T-cell (primary cell): ENCODE measurements at regions not wholly inside any gene's neighbourhood (a gene's known extent, or its start where the extent isn't known, plus 50 kb on each side); places are given as distances from the start of the nearest gene placed in this dataset.

Experiments
- ATAC-seq, 4 experiments: fragments of 200-7000 bp in 3 of 4; fragments of 150-1000 bp in 1 of 4; cut with Tn5 transposase; replicated peaks in 1 of 4; 1 replicate in 3 of 4; 2 replicates in 1 of 4; pipeline ENCODE4 v1.10.0; 2021; ENCODE audit warnings: moderate library complexity in 3 of 4, mild to moderate bottlenecking in 2 of 4, moderate number of reproducible peaks in 1 of 4
- CTCF ChIA-PET, 2 donors: fragments of 300-600 bp; sonication (Branson Sonifier 250); formaldehyde crosslinking; loops; one replicate each; lab custom pipeline; 2022; ENCODE audit warnings: antibody characterized with exemption in 2 of 2; lab: Charles Lee
- POLR2A ChIA-PET, 2 donors: fragments of 300-600 bp; sonication (Branson Sonifier 250); formaldehyde crosslinking; loops; one replicate each; lab custom pipeline; 2022; ENCODE audit warnings: antibody characterized with exemption in 2 of 2; lab: Charles Lee
- DNase-seq, 35 experiments: peaks; one replicate each; pipeline versions ENCODE4 v3.0.0 to v3.0.0-alpha.2; 2013 to 2023
- H3K27ac ChIP-seq: one replicate; pipeline ENCODE4 v1.5.1; 2013; ENCODE audit warnings: low read length
- H3K27me3 ChIP-seq, 2 experiments: replicated peaks in 1 of 2; 1 replicate in 1 of 2; 2 replicates in 1 of 2; pipeline versions ENCODE4 v1.6.1 to v1.7.0; 2013; ENCODE audit warnings: low read length in 1 of 2, mixed read lengths in 1 of 2; ENCODE audit not compliant: control insufficient read depth in 2 of 2, insufficient read depth in 2 of 2; ENCODE audit errors: extremely low read depth in 1 of 2
- H3K36me3 ChIP-seq, 2 donors: 1 replicate in 1 of 2; 2 replicates in 1 of 2; pipeline versions ENCODE4 v1.6.1 to v1.7.0; 2013; ENCODE audit warnings: low read length in 1 of 2; ENCODE audit not compliant: control insufficient read depth in 2 of 2, insufficient read depth in 1 of 2; ENCODE audit errors: extremely low read depth in 1 of 2
- H3K4me1 ChIP-seq, 2 experiments: 1 replicate in 1 of 2; 2 replicates in 1 of 2; pipeline versions ENCODE4 v1.6.1 to v1.7.0; 2013; ENCODE audit warnings: low read length in 2 of 2, mixed read lengths in 1 of 2; ENCODE audit not compliant: insufficient read depth in 2 of 2, control insufficient read depth in 1 of 2; ENCODE audit errors: extremely low read depth in 1 of 2
- H3K4me3 ChIP-seq, 2 donors: 1 replicate in 1 of 2; 2 replicates in 1 of 2; pipeline versions ENCODE4 v1.5.1 to v1.7.0; 2013; ENCODE audit warnings: mild to moderate bottlenecking in 2 of 2, low read length in 1 of 2, moderate library complexity in 1 of 2; ENCODE audit not compliant: control insufficient read depth in 1 of 2; ENCODE audit errors: extremely low read depth in 1 of 2
- H3K9me3 ChIP-seq: 2 replicates; pipeline ENCODE4 v1.7.0; 2013
- H3K27ac Mint-ChIP-seq, 2 donors: one replicate each; pipeline ENCODE4 v1.8.0; 2020 to 2021; ENCODE audit warnings: mild to moderate bottlenecking in 2 of 2, mixed read lengths in 2 of 2
- H3K27me3 Mint-ChIP-seq, 2 donors: one replicate each; pipeline ENCODE4 v1.8.0; 2021 to 2022; ENCODE audit warnings: mixed read lengths in 2 of 2
- H3K36me3 Mint-ChIP-seq: one replicate; pipeline ENCODE4 v1.8.0; 2021; ENCODE audit warnings: mixed read lengths
- H3K4me1 Mint-ChIP-seq, 3 donors: one replicate each; pipeline ENCODE4 v1.8.0; 2020 to 2022; ENCODE audit warnings: mixed read lengths in 3 of 3, mild to moderate bottlenecking in 1 of 3
- H3K4me3 Mint-ChIP-seq, 3 donors: one replicate each; pipeline ENCODE4 v1.8.0; 2020 to 2022; ENCODE audit warnings: mild to moderate bottlenecking in 3 of 3, mixed read lengths in 3 of 3, moderate library complexity in 3 of 3
- H3K9me3 Mint-ChIP-seq, 3 donors: one replicate each; pipeline ENCODE4 v1.8.0; 2020 to 2022; ENCODE audit warnings: mixed read lengths in 3 of 3
- WGBS: methylation state at CpG from one replicate; pipeline ENCODE4 v1.1.5; 2013; ENCODE audit warnings: missing lambda C conversion rate; ENCODE audit not compliant: insufficient coverage; 5-methylcytosine and 5-hydroxymethylcytosine counted together

GRCh38 chrX:45885931-45886330, 659.3 kb downstream of the ZNF674 start:
- CTCF ChIA-PET: interaction anchor here in 1 of 2 donors (0.6 kb wide), 1 partner anchor 1270 kb away, joined by 7 read pairs; no protein-coding TSS in a partner anchor
- Mint-ChIP-seq H3K4me1 (peaks cover 0 to 6% (median 0%) of the 10 kb centered on the region in 3 donors), H3K9me3 (no peaks in the 10 kb centered on the region), H3K27ac (no peak overlapping the region), H3K4me3 (no peak overlapping the region), H3K27me3 (peaks cover 0 to 7% of the 10 kb centered on the region in 2 donors), H3K36me3 (no peaks in the 10 kb centered on the region)
- POLR2A ChIA-PET: no interaction called here
- Histone ChIP-seq H3K4me3 (no peak overlapping the region), H3K9me3 (no peaks in the 10 kb centered on the region), H3K4me1 (no peaks in the 10 kb centered on the region), H3K27me3 (no peaks in the 10 kb centered on the region), H3K27ac (no peak overlapping the region), H3K36me3 (no peaks in the 10 kb centered on the region)
- no peak for DNase-seq
- no CpG with 5 or more reads among the region's 2 CpGs for WGBS
- ATAC-seq: no peak

- ChIA-PET POLR2A (interaction anchor here in 1 of 2 donors (0.7 kb wide), 1 partner anchor 1614 kb away, joined by 3 read pairs; no protein-coding TSS in a partner anchor), CTCF (no interaction called here)
- no peak overlapping the region for H3K4me3 Mint-ChIP-seq
- no peaks in the 10 kb centered on the region for H3K9me3 ChIP-seq
- no peak overlapping the region for H3K27ac ChIP-seq
- no peak overlapping the region for H3K4me3 ChIP-seq
- peaks cover 0 to 9% of the 10 kb centered on the region in 2 donors for H3K27me3 Mint-ChIP-seq
- H3K27me3 ChIP-seq: no peaks in the 10 kb centered on the region
- H3K4me1 ChIP-seq: no peaks in the 10 kb centered on the region
- ATAC-seq (no peak), DNase-seq (no peak)
- H3K9me3 Mint-ChIP-seq: no peaks in the 10 kb centered on the region
- no peaks in the 10 kb centered on the region for H3K36me3 Mint-ChIP-seq
- no peaks in the 10 kb centered on the region for H3K36me3 ChIP-seq
- WGBS: no CpG with 5 or more reads among the region's 3 CpGs
- peaks cover 0 to 7% (median 0%) of the 10 kb centered on the region in 3 donors for H3K4me1 Mint-ChIP-seq
- H3K27ac Mint-ChIP-seq: no peak overlapping the region
Measured at GRCh38 chrX:45879512-45879911, 665.7 kb downstream of the ZNF674 start.

GRCh38 chrX:45876206-45876605, 669.0 kb downstream of the ZNF674 start:
- Mint-ChIP-seq H3K27ac (no peak overlapping the region), H3K4me3 (no peak overlapping the region), H3K36me3 (no peaks in the 10 kb centered on the region), H3K4me1 (peaks cover 0 to 6% (median 0%) of the 10 kb centered on the region in 3 donors), H3K27me3 (peaks cover 0 to 13% of the 10 kb centered on the region in 2 donors), H3K9me3 (no peaks in the 10 kb centered on the region)
- Histone ChIP-seq H3K9me3 (no peaks in the 10 kb centered on the region), H3K27me3 (no peaks in the 10 kb centered on the region), H3K27ac (no peak overlapping the region), H3K36me3 (no peaks in the 10 kb centered on the region), H3K4me1 (no peaks in the 10 kb centered on the region), H3K4me3 (no peak overlapping the region)
- no CpG with 5 or more reads among the region's 4 CpGs for WGBS
- DNase-seq: no peak
- CTCF ChIA-PET: no interaction called here
- no peak for ATAC-seq
- POLR2A ChIA-PET: no interaction called here

- peaks cover 0 to 13% of the 10 kb centered on the region in 2 donors for H3K27me3 Mint-ChIP-seq
- ATAC-seq: no peak
- Histone ChIP-seq H3K36me3 (no peaks in the 10 kb centered on the region), H3K4me1 (no peaks in the 10 kb centered on the region), H3K9me3 (no peaks in the 10 kb centered on the region), H3K4me3 (no peak overlapping the region), H3K27ac (no peak overlapping the region), H3K27me3 (no peaks in the 10 kb centered on the region)
- DNase-seq: no peak
- no peak overlapping the region for H3K27ac Mint-ChIP-seq
- WGBS: no CpG with 5 or more reads among the region's 3 CpGs
- peaks cover 0 to 3% (median 0%) of the 10 kb centered on the region in 3 donors for H3K4me1 Mint-ChIP-seq
- no peaks in the 10 kb centered on the region for H3K36me3 Mint-ChIP-seq
- no peaks in the 10 kb centered on the region for H3K9me3 Mint-ChIP-seq
- no peak overlapping the region for H3K4me3 Mint-ChIP-seq
- ChIA-PET POLR2A (no interaction called here), CTCF (no interaction called here)
Measured at GRCh38 chrX:45873781-45874180, 671.4 kb downstream of the ZNF674 start.

GRCh38 chrX:45872480-45872879, 671.8 kb upstream of the DIPK2B start:
- POLR2A ChIA-PET: no interaction called here
- Histone ChIP-seq H3K27ac (no peak overlapping the region), H3K36me3 (no peaks in the 10 kb centered on the region), H3K9me3 (no peaks in the 10 kb centered on the region), H3K4me1 (no peaks in the 10 kb centered on the region), H3K4me3 (no peak overlapping the region), H3K27me3 (no peaks in the 10 kb centered on the region)
- Mint-ChIP-seq H3K36me3 (no peaks in the 10 kb centered on the region), H3K9me3 (no peaks in the 10 kb centered on the region), H3K27ac (no peak overlapping the region), H3K4me1 (peaks cover 0 to 3% (median 0%) of the 10 kb centered on the region in 3 donors), H3K27me3 (peaks cover 0 to 13% of the 10 kb centered on the region in 2 donors), H3K4me3 (no peak overlapping the region)
- CTCF ChIA-PET: no interaction called here
- no peak for ATAC-seq
- WGBS: no CpG with 5 or more reads among the region's 1 CpG
- DNase-seq: peak in 1 of 35 experiments; percentile 9

GRCh38 chrX:45868425-45868824, 667.7 kb upstream of the DIPK2B start:
- ChIA-PET POLR2A (no interaction called here), CTCF (no interaction called here)
- Mint-ChIP-seq H3K27ac (no peak overlapping the region), H3K4me3 (no peak overlapping the region), H3K4me1 (peaks cover 0 to 3% (median 0%) of the 10 kb centered on the region in 3 donors), H3K27me3 (peaks cover 0 to 11% of the 10 kb centered on the region in 2 donors), H3K36me3 (no peaks in the 10 kb centered on the region), H3K9me3 (no peaks in the 10 kb centered on the region)
- Histone ChIP-seq H3K36me3 (no peaks in the 10 kb centered on the region), H3K27me3 (no peaks in the 10 kb centered on the region), H3K4me1 (no peaks in the 10 kb centered on the region), H3K27ac (no peak overlapping the region), H3K4me3 (no peak overlapping the region), H3K9me3 (no peaks in the 10 kb centered on the region)
- ATAC-seq (no peak), DNase-seq (no peak)
- no CpG with 5 or more reads among the region's 1 CpG for WGBS

- no peak overlapping the region for H3K27ac Mint-ChIP-seq
- no peaks in the 10 kb centered on the region for H3K9me3 Mint-ChIP-seq
- ChIA-PET POLR2A (no interaction called here), CTCF (no interaction called here)
- DNase-seq: no peak
- no peaks in the 10 kb centered on the region for H3K4me1 Mint-ChIP-seq
- H3K4me1 ChIP-seq: no peaks in the 10 kb centered on the region
- no peak overlapping the region for H3K4me3 Mint-ChIP-seq
- WGBS: no CpG with 5 or more reads among the region's 1 CpG
- H3K9me3 ChIP-seq: no peaks in the 10 kb centered on the region
- no peaks in the 10 kb centered on the region for H3K36me3 Mint-ChIP-seq
- H3K27me3 Mint-ChIP-seq: peaks cover 0 to 10% of the 10 kb centered on the region in 2 donors
- H3K4me3 ChIP-seq: no peak overlapping the region
- no peak for ATAC-seq
- no peaks in the 10 kb centered on the region for H3K36me3 ChIP-seq
- H3K27ac ChIP-seq: no peak overlapping the region
- H3K27me3 ChIP-seq: no peaks in the 10 kb centered on the region
Measured at GRCh38 chrX:45862801-45863200, 662.1 kb upstream of the DIPK2B start.
